Activated T-helper 1 cell treated with anti-CD3 and anti-CD28 coated beads, Interleukin-12 subunit alpha, Interleukin-12 subunit beta, Interleukin-2, Interleukin-4 antibody, amounts not matched to agents 30 ng/mL and 10 ng/mL and 1 ng/mL, durations not matched to agents 14 hours and 24 hours and 36 hours (primary cell): ENCODE measurements at regions not wholly inside any gene's neighbourhood (a gene's known extent, or its start where the extent isn't known, plus 50 kb on each side); places are given as distances from the start of the nearest gene placed in this dataset.

Source experiments
- DNase-seq: peaks from one replicate; pipeline ENCODE4 v3.0.0; 2021; ENCODE audit warnings: low spot score
- H3K27ac Mint-ChIP-seq: one replicate; pipeline ENCODE4 v1.8.0; 2021; ENCODE audit warnings: mild to moderate bottlenecking, mixed read lengths
- H3K27me3 Mint-ChIP-seq: one replicate; pipeline ENCODE4 v1.8.0; 2022; ENCODE audit warnings: mild to moderate bottlenecking, moderate library complexity, mixed read lengths; ENCODE audit not compliant: insufficient read depth
- H3K36me3 Mint-ChIP-seq: one replicate; pipeline ENCODE4 v1.8.0; 2021; ENCODE audit warnings: low read depth, mixed read lengths
- H3K4me1 Mint-ChIP-seq: one replicate; pipeline ENCODE4 v1.8.0; 2021; ENCODE audit warnings: low read depth, mixed read lengths
- H3K4me3 Mint-ChIP-seq: one replicate; pipeline ENCODE4 v1.8.0; 2021; ENCODE audit warnings: mild to moderate bottlenecking, moderate library complexity, mixed read lengths
- H3K9me3 Mint-ChIP-seq: one replicate; pipeline ENCODE4 v1.8.0; 2021; ENCODE audit warnings: mixed read lengths
- intact Hi-C: fragments of 100-400 bp; cut with micrococcal nuclease; formaldehyde crosslinking; loops from one replicate; pipeline ENCODE4 v1.15.1; 2024

DNA sequence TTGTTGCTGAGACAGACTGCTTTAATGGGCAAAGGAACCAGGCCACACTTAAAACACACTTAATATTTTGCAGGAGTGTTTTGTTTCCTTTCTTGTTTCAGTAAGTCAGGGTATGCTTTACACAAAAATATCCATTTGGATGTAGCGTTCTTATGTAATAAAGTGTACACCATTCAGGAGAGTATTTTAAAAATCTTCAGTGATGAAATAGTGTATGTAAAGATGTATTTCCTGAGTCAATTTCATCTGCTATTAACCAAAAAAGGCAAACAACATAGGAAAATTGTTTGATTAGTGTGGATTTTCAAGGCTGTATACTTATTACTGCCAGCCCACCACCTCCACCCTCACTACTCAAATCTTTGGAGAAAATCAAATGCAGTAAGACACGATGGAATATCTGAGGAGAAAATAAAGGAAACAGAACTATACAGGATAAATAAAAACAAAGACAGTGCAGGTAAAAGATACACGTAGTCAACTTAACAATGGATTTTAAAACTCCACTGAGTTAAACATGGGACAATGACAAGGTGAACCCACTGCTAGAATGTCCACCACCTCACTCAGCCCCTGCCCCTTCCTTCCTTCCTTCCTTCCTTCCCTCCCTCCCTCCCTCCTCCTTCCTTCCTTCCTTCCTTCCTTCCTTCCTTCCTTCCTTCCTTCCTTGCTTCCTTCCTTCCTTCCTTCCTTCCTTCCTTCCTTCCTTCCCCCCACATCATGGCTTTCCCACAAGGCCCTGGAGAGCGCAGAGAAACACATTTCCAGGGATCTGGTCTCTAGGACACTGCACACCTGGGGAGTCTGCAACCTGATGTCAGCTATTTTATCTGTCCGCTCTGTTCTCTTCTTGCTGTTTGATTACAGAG lies 360.3 kb downstream of the IRS2 start:
- intact Hi-C loops = no loop called here
- Mint-ChIP-seq H3K27ac (no peak overlapping the region), H3K36me3 (no peaks in the 10 kb centered on the region), H3K27me3 (peaks cover 1% of the 10 kb centered on the region), H3K4me3 (no peak overlapping the region), H3K4me1 (no peaks in the 10 kb centered on the region), H3K9me3 (no peaks in the 10 kb centered on the region)
- no peak for DNase-seq

- peaks cover 4% of the 10 kb centered on the region for H3K27me3 Mint-ChIP-seq
Measured at GRCh38 chr13:109422161-109422560, 364.2 kb downstream of the IRS2 start.

GRCh38 chr13:109419896-109420295 lies 366.5 kb downstream of the IRS2 start:
- H3K4me1 Mint-ChIP-seq = no peaks in the 10 kb centered on the region
- no peak for DNase-seq
- H3K9me3 Mint-ChIP-seq = no peaks in the 10 kb centered on the region
- no peaks in the 10 kb centered on the region for H3K36me3 Mint-ChIP-seq
- intact Hi-C loops = no loop called here
- H3K4me3 Mint-ChIP-seq = no peak overlapping the region
- peaks cover 4% of the 10 kb centered on the region for H3K27me3 Mint-ChIP-seq
- H3K27ac Mint-ChIP-seq = no peak overlapping the region

More at GRCh38 chr13:109422161-109422560, 364.2 kb downstream of the IRS2 start:
- DNase-seq = no peak
- intact Hi-C loops = no loop called here
- H3K4me1 Mint-ChIP-seq = no peaks in the 10 kb centered on the region
- no peak overlapping the region for H3K27ac Mint-ChIP-seq
- no peaks in the 10 kb centered on the region for H3K9me3 Mint-ChIP-seq
- no peak overlapping the region for H3K4me3 Mint-ChIP-seq
- H3K36me3 Mint-ChIP-seq = no peaks in the 10 kb centered on the region

GRCh38 chr13:109418111-109418510 lies 368.3 kb downstream of the IRS2 start:
- Mint-ChIP-seq H3K4me1 (no peaks in the 10 kb centered on the region), H3K27me3 (peaks cover 3% of the 10 kb centered on the region), H3K27ac (no peak overlapping the region), H3K4me3 (no peak overlapping the region), H3K36me3 (no peaks in the 10 kb centered on the region), H3K9me3 (no peaks in the 10 kb centered on the region)
- intact Hi-C loops = no loop called here
- no peak for DNase-seq

DNA sequence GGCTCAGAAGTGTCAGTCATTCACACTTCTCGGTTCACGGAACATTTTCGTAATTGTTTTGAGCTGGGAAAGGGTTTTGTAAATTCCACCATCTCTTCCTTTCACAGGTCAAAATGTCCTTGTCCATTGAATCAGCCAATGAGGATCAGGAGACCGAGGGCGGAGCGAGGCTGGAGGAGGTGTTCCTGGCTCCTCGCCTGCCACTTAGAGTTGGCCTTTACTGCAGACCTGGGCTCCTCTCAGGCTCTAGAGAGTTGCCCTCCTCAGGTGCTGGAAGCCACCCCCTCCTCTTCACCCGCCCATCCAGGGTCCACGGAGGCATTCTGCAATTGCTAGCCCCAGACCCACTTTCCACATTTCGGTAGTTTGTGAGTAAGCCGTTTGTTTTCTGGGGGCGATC lies 370.4 kb downstream of the IRS2 start:
- peaks cover 3% of the 10 kb centered on the region for H3K27me3 Mint-ChIP-seq
- H3K9me3 Mint-ChIP-seq = no peaks in the 10 kb centered on the region
- no peaks in the 10 kb centered on the region for H3K36me3 Mint-ChIP-seq
- intact Hi-C loops = no loop called here
- H3K27ac Mint-ChIP-seq = no peak overlapping the region
- H3K4me3 Mint-ChIP-seq = no peak overlapping the region
- no peak for DNase-seq
- no peaks in the 10 kb centered on the region for H3K4me1 Mint-ChIP-seq

DNA sequence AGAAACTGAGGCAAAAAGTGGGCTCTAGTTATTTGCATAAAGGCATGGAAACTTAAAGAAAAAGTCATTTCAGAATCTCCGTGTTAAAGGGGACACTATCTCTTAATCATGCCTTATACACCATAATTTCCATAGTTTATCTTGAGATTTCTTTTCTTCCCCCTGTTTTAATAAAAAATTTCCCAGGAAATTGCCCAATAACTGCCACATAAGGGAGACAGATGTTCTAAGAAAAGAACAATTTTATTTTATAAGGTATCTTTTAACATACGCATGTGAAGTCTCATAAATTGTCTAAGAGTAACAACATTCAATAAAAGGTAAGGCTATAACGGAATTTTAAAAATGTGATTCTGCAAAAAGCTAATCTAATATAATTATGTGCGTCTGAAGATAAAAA lies 371.3 kb downstream of the IRS2 start:
- no peaks in the 10 kb centered on the region for H3K9me3 Mint-ChIP-seq
- H3K4me1 Mint-ChIP-seq = no peaks in the 10 kb centered on the region

GRCh38 chr13:109412283-109412901 lies 374.0 kb downstream of the IRS2 start:
- DNase-seq = no peak
- no peak overlapping the region for H3K4me3 Mint-ChIP-seq
- H3K27me3 Mint-ChIP-seq = no peaks in the 10 kb centered on the region
- no peaks in the 10 kb centered on the region for H3K36me3 Mint-ChIP-seq
- intact Hi-C loops = no loop called here
- H3K27ac Mint-ChIP-seq = no peak overlapping the region
- H3K4me1 Mint-ChIP-seq = no peaks in the 10 kb centered on the region
- no peaks in the 10 kb centered on the region for H3K9me3 Mint-ChIP-seq

More for the DNA sequence above, 371.3 kb downstream of the IRS2 start:
- no peak overlapping the region for H3K27ac Mint-ChIP-seq
- DNase-seq = no peak
- peaks cover 3% of the 10 kb centered on the region for H3K27me3 Mint-ChIP-seq
- intact Hi-C loops = no loop called here
- no peak overlapping the region for H3K4me3 Mint-ChIP-seq
- H3K36me3 Mint-ChIP-seq = no peaks in the 10 kb centered on the region

- DNase-seq = no peak
- no peaks in the 10 kb centered on the region for H3K27me3 Mint-ChIP-seq
- no peaks in the 10 kb centered on the region for H3K36me3 Mint-ChIP-seq
- no peaks in the 10 kb centered on the region for H3K4me1 Mint-ChIP-seq
- intact Hi-C loops = no loop called here
- H3K27ac Mint-ChIP-seq = no peak overlapping the region
- no peak overlapping the region for H3K4me3 Mint-ChIP-seq
- no peaks in the 10 kb centered on the region for H3K9me3 Mint-ChIP-seq
Measured at GRCh38 chr13:109410868-109411267, 375.5 kb downstream of the IRS2 start.

GRCh38 chr13:109408591-109409382 lies 377.6 kb downstream of the IRS2 start:
- Mint-ChIP-seq H3K4me3 (no peak overlapping the region), H3K27ac (no peak overlapping the region), H3K4me1 (no peaks in the 10 kb centered on the region), H3K9me3 (no peaks in the 10 kb centered on the region), H3K27me3 (no peaks in the 10 kb centered on the region), H3K36me3 (no peaks in the 10 kb centered on the region)
- DNase-seq = no peak
- intact Hi-C loops = no loop called here

- no peak overlapping the region for H3K27ac Mint-ChIP-seq
Measured at GRCh38 chr13:109406376-109406992, 379.9 kb downstream of the IRS2 start.

GRCh38 chr13:109403012-109403421 lies 383.4 kb downstream of the IRS2 start:
- Mint-ChIP-seq H3K27me3 (no peaks in the 10 kb centered on the region), H3K4me1 (no peaks in the 10 kb centered on the region), H3K36me3 (no peaks in the 10 kb centered on the region), H3K27ac (no peak overlapping the region), H3K9me3 (peaks cover 2% of the 10 kb centered on the region), H3K4me3 (no peak overlapping the region)
- no peak for DNase-seq
- intact Hi-C loops = no loop called here

More at GRCh38 chr13:109406376-109406992, 379.9 kb downstream of the IRS2 start:
- Mint-ChIP-seq H3K4me3 (no peak overlapping the region), H3K9me3 (no peaks in the 10 kb centered on the region), H3K36me3 (no peaks in the 10 kb centered on the region), H3K4me1 (no peaks in the 10 kb centered on the region), H3K27me3 (no peaks in the 10 kb centered on the region)
- intact Hi-C loops = no loop called here
- no peak for DNase-seq

GRCh38 chr13:109401891-109402290 lies 384.5 kb downstream of the IRS2 start:
- no peaks in the 10 kb centered on the region for H3K4me1 Mint-ChIP-seq
- no peak overlapping the region for H3K27ac Mint-ChIP-seq
- no peaks in the 10 kb centered on the region for H3K27me3 Mint-ChIP-seq
- DNase-seq = no peak
- H3K9me3 Mint-ChIP-seq = peaks cover 3% of the 10 kb centered on the region
- no peak overlapping the region for H3K4me3 Mint-ChIP-seq
- intact Hi-C loops = no loop called here
- H3K36me3 Mint-ChIP-seq = no peaks in the 10 kb centered on the region
